RWPE1 (cell line): ENCODE measurements at regions not wholly inside any gene's neighbourhood (a gene's known extent, or its start where the extent isn't known, plus 50 kb on each side); places are given as distances from the start of the nearest gene placed in this dataset.

Experiments used
- CTCF ChIA-PET: fragments of 350-600 bp; sonication (Branson Sonifier 250); formaldehyde crosslinking; extraction: SDS; loops from one replicate; lab custom pipeline; 2021; lab: Yijun Ruan, JAX
- POLR2A ChIA-PET: fragments of 400-600 bp; formaldehyde crosslinking; extraction: SDS; loops from one replicate; lab custom pipeline; 2020; ENCODE audit warnings: antibody characterized with exemption; ENCODE audit not compliant: low non-redundant PET; lab: Yijun Ruan, JAX
- DNase-seq: peaks from one replicate; pipeline ENCODE4 v3.0.0; 2012; ENCODE audit warnings: low spot score
- H3K27ac ChIP-seq: fragments of 450-650 bp; 2 replicates; pipeline ENCODE4 v1.5.1; 2017
- TF ChIP-seq, protein P1 (sequence below): fragments of 450-650 bp; conservative IDR thresholded peaks from 2 replicates; pipeline ENCODE4 v1.5.1; 2017; ENCODE audit warnings: low read depth, mild to moderate bottlenecking

DNA sequence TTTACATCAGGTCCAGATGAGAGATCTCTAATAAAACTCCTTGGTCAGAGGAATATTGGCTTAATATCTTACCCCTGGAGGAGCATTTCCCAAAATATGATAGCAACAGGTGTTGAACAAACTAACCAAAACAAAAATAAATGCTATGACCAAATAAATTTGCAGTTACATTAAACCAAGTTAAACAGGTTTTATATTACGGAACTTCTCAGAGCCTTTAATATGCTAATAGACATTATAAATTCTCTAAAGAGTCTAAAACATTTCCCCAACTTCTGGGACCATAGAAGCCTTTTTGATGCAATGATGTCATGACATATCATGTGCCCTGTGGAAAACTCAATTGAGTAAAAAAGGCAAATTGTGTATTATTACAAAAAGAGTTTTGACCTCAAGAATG is 90.9 kb upstream of the ARMC2 start:
- TF ChIP-seq, protein P1, sequence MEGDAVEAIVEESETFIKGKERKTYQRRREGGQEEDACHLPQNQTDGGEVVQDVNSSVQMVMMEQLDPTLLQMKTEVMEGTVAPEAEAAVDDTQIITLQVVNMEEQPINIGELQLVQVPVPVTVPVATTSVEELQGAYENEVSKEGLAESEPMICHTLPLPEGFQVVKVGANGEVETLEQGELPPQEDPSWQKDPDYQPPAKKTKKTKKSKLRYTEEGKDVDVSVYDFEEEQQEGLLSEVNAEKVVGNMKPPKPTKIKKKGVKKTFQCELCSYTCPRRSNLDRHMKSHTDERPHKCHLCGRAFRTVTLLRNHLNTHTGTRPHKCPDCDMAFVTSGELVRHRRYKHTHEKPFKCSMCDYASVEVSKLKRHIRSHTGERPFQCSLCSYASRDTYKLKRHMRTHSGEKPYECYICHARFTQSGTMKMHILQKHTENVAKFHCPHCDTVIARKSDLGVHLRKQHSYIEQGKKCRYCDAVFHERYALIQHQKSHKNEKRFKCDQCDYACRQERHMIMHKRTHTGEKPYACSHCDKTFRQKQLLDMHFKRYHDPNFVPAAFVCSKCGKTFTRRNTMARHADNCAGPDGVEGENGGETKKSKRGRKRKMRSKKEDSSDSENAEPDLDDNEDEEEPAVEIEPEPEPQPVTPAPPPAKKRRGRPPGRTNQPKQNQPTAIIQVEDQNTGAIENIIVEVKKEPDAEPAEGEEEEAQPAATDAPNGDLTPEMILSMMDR: no peak
- ChIA-PET CTCF (no interaction called here), POLR2A (no interaction called here)
- DNase-seq: no peak
- no peak overlapping the region for H3K27ac ChIP-seq

GRCh38 chr6:108758884-108759283 is 89.3 kb upstream of the ARMC2 start:
- DNase-seq: no peak
- TF ChIP-seq, protein P1: no peak
- no peak overlapping the region for H3K27ac ChIP-seq
- CTCF ChIA-PET: no interaction called here
- POLR2A ChIA-PET: no interaction called here

DNA sequence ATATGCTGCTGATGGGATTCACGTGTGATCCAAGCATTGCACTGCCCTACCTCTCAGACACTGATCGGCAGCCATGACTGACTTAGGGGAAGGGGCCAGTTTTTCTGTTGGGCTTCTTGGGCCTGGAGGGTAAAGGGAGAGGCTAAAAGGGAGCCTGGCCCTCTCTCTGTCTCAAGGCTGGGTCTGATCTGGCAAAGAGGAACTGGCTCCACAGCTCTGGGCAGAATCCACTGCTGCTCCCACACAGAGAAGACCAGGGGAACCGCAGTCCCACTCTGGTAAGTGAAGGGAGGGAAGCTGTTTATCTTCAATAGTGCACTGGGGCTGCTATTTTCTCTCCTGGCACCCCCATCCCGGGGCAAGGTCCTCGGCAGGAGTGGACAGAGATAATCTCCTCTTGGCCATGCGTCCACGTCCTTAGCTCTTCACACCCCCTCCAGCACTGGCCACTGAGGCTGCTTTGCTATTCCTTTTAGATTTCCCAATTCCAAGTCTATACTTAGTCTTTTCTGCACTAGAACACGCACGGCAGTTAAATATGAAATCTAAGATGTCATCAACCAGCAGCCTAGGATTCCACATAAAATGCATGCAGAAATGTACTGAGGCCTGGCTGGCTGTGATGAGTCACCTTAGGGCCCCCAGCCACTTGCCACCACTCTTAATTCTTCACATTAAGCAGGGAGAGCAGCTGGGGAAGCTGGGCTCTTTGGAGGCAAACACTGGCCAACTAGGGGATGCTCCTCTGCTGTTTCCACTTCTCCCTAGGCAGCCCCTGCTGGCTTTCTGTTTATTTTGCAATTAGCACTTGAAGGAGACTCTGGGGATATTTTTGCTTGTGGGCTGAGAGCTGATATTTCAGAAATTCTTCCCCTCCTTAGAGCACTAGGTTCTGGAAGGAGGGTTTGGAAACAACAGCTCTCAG is 87.8 kb upstream of the ARMC2 start:
- ChIA-PET CTCF (no interaction called here), POLR2A (no interaction called here)
- H3K27ac ChIP-seq: no peak overlapping the region
- no peak for DNase-seq
- TF ChIP-seq, protein P1: no peak

- ChIA-PET POLR2A (no interaction called here), CTCF (no interaction called here)
- DNase-seq: no peak
Measured at GRCh38 chr6:108762394-108762793, 85.8 kb upstream of the ARMC2 start.

DNA sequence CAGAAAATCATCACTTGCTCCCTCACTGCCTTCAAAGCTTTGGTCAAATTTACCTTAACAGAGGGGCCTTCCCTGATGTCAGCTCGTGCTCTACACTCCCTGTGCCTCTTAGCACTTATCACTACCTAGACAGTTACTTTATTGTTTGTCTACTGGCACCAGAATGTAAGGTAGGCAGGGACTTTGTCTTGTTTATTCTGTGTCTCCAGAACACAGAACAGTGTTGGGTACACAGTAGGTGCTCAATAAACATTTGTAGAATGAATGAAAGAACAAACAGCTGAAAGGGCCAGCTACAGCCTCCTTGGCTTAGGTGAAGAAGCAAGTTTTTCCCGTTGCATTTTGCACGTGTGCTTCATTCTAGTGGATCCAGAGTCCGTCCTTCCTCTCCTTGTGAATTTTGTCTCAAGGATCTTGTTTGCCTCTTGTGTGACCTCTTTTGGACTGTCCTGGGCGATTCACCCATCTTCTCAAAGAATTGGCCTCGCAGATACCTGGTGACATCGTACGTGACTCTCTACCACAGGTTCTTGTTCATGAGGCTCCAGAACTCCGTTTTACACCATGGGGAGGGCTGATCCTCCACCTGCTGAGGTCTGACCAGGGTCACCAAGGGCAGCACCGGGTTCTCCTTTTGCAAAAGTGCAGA is 84.2 kb upstream of the ARMC2 start:
- ChIA-PET CTCF (interaction anchor here (0.6 to 0.7 kb wide), 2 partner anchors 27 to 209 kb away, joined by 3 read pairs; no protein-coding TSS in a partner anchor), POLR2A (no interaction called here)
- H3K27ac ChIP-seq: no peak overlapping the region
- DNase-seq: no peak
- TF ChIP-seq, protein P1: no peak

More at GRCh38 chr6:108762394-108762793, 85.8 kb upstream of the ARMC2 start:
- TF ChIP-seq, protein P1: no peak
- H3K27ac ChIP-seq: no peak overlapping the region

- DNase-seq: no peak
- no peak overlapping the region for H3K27ac ChIP-seq
- CTCF ChIA-PET: interaction anchor here (0.6 kb wide), 1 partner anchor 209 kb away, joined by 3 read pairs; no protein-coding TSS in a partner anchor
- POLR2A ChIA-PET: no interaction called here
- TF ChIP-seq, protein P1: no peak
Measured at GRCh38 chr6:108764580-108764950, 83.7 kb upstream of the ARMC2 start.
